Stomach (tissue), 4 donors: ENCODE measurements at regions not wholly inside any gene's neighbourhood (a gene's known extent, or its start where the extent isn't known, plus 50 kb on each side); places are given as distances from the start of the nearest gene placed in this dataset.

Source experiments
- EP300 ChIP-seq: sonication (generic); formaldehyde crosslinking; IDR thresholded peaks from one replicate; pipeline ENCODE4 v1.6.1; 2017; ENCODE audit warnings: antibody characterized with exemption
- POLR2A ChIP-seq, 4 donors: fragments of 450-650 bp; IDR thresholded peaks; one replicate each; pipeline ENCODE4 v1.6.1; 2016; ENCODE audit warnings: antibody characterized with exemption in 4 of 4, control low read depth in 2 of 4, mild to moderate bottlenecking in 1 of 4, moderate library complexity in 1 of 4
- POLR2AphosphoS5 ChIP-seq, 3 donors: sonication (generic); formaldehyde crosslinking; IDR thresholded peaks; one replicate each; pipeline ENCODE4 v1.6.1; 2016; ENCODE audit warnings: antibody characterized with exemption in 3 of 3
- TF ChIP-seq, protein P1 (sequence below), 7 experiments: fragments of 450-650 bp in 4 of 7; fragments of 200-600 bp in 3 of 7; sonication (generic) in 3 of 7; IDR thresholded peaks; one replicate each; pipeline ENCODE4 v1.5.1; 2016 to 2019; ENCODE audit warnings: antibody characterized with exemption in 7 of 7, control low read depth in 2 of 7, mild to moderate bottlenecking in 1 of 7

DNA sequence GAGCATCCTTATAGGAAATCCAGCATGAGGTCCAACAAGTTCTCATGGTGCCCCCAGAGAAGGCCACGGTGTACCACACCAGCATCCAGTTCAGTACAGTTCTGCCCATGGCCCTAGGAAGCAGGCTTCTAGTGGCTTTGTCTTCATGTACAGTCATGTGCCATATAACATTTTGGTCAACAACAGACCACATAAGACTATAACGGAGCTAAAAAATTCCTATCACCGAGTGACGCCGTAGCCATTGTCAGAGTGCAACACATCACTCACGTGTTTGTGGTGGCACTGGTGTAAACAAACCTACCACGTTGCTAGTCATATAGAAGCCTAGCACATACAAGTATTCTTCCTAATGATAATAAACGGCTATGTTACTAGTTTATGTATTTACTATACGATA, 209.0 kb downstream of the ARRDC4 start:
- no peak for TF ChIP-seq POLR2AphosphoS5 (IDR thresholded peaks at IDR 0.05)
- TF ChIP-seq, protein P1, sequence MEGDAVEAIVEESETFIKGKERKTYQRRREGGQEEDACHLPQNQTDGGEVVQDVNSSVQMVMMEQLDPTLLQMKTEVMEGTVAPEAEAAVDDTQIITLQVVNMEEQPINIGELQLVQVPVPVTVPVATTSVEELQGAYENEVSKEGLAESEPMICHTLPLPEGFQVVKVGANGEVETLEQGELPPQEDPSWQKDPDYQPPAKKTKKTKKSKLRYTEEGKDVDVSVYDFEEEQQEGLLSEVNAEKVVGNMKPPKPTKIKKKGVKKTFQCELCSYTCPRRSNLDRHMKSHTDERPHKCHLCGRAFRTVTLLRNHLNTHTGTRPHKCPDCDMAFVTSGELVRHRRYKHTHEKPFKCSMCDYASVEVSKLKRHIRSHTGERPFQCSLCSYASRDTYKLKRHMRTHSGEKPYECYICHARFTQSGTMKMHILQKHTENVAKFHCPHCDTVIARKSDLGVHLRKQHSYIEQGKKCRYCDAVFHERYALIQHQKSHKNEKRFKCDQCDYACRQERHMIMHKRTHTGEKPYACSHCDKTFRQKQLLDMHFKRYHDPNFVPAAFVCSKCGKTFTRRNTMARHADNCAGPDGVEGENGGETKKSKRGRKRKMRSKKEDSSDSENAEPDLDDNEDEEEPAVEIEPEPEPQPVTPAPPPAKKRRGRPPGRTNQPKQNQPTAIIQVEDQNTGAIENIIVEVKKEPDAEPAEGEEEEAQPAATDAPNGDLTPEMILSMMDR (IDR thresholded peaks at IDR 0.05), result no peak
- no peak for TF ChIP-seq POLR2A (IDR thresholded peaks at IDR 0.05)
- no peak for TF ChIP-seq EP300
